Stomach (tissue), 8 donors: ENCODE measurements at regions not wholly inside any gene's neighbourhood (a gene's known extent, or its start where the extent isn't known, plus 50 kb on each side); places are given as distances from the start of the nearest gene placed in this dataset.

ENCODE experiments used
- DNase-seq, 2 donors: peaks; one replicate each; pipeline versions ENCODE4 v3.0.0 to v3.0.0-alpha.2; 2013 to 2019
- H3K27ac ChIP-seq, 5 donors: fragments of 200-600 bp in 4 of 5; sonication (generic) in 4 of 5; one replicate each; pipeline ENCODE4 v1.5.1; 2013 to 2019; ENCODE audit warnings: mild to moderate bottlenecking in 1 of 5, moderate library complexity in 1 of 5
- H3K27me3 ChIP-seq, 3 donors: fragments of 200-600 bp; sonication (generic); one replicate each; pipeline ENCODE4 v1.5.1; 2017 to 2019; ENCODE audit warnings: mixed run types in 1 of 3
- H3K36me3 ChIP-seq, 4 donors: fragments of 200-600 bp; sonication (generic); 1 replicate in 3 of 4; 2 replicates in 1 of 4; pipeline ENCODE4 v1.5.1; 2016 to 2019
- H3K4me1 ChIP-seq, 4 donors: fragments of 200-600 bp; sonication (generic); one replicate each; pipeline ENCODE4 v1.5.1; 2016 to 2019
- H3K4me3 ChIP-seq, 4 donors: fragments of 200-600 bp; sonication (generic) in 3 of 4; one replicate each; pipeline ENCODE4 v1.5.1; 2016 to 2019; ENCODE audit warnings: mild to moderate bottlenecking in 1 of 4
- H3K9me3 ChIP-seq, 4 donors: fragments of 200-600 bp; sonication (generic); one replicate each; pipeline ENCODE4 v1.5.1; 2016 to 2019
- EP300 ChIP-seq: sonication (generic); formaldehyde crosslinking; IDR thresholded peaks from one replicate; pipeline ENCODE4 v1.6.1; 2017; ENCODE audit warnings: antibody characterized with exemption
- POLR2A ChIP-seq, 4 donors: fragments of 450-650 bp; IDR thresholded peaks; one replicate each; pipeline ENCODE4 v1.6.1; 2016; ENCODE audit warnings: antibody characterized with exemption in 4 of 4, control low read depth in 2 of 4, mild to moderate bottlenecking in 1 of 4, moderate library complexity in 1 of 4
- POLR2AphosphoS5 ChIP-seq, 3 donors: sonication (generic); formaldehyde crosslinking; IDR thresholded peaks; one replicate each; pipeline ENCODE4 v1.6.1; 2016; ENCODE audit warnings: antibody characterized with exemption in 3 of 3
- WGBS, 5 donors: extraction: QIAGEN DNeasy Blood & Tissue Kit in 3 of 5; methylation state at CpG; one replicate each; pipeline versions ENCODE4 v1.1.5 to v1.1.7; 2013 to 2018; 5-methylcytosine and 5-hydroxymethylcytosine counted together
- intact Hi-C: fragments of 100-400 bp; cut with DNase I; formaldehyde crosslinking; loops from one replicate; pipeline ENCODE4 v1.15.1; 2023; ENCODE audit warnings: low total_unique reads
- TF ChIP-seq, protein P1 (sequence below), 7 experiments: fragments of 450-650 bp in 4 of 7; fragments of 200-600 bp in 3 of 7; sonication (generic) in 3 of 7; IDR thresholded peaks; one replicate each; pipeline ENCODE4 v1.5.1; 2016 to 2019; ENCODE audit warnings: antibody characterized with exemption in 7 of 7, control low read depth in 2 of 7, mild to moderate bottlenecking in 1 of 7
- donor health status: healthy with polysubstance abuse.
- donor health status: Bipolar disorder and iron deficiency.
- donor health status: healthy.

DNA sequence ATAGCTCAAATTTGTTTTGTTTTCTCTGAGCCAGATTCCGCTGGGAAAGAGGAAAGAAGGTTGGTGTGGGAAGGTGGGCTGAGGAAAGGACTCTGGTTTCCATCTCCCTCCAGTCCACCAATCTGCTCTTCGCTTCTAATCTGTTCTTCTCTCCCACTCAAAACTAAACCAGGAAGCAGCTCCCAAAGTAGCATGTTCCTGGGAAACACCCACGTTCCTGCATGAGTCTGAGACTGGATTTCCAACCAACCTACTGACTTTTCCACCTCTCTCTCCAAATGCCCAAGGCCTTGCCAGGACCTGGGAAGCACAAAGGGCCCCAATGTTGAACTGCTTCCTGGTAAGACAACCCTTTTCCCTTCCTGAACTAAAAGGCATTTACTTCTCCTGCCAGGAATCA is 110.2 kb downstream of the WT1 start:
- no peaks in the 10 kb centered on the region for H3K4me1 ChIP-seq
- TF ChIP-seq POLR2A (IDR thresholded peaks at IDR 0.05) (no peak), POLR2AphosphoS5 (IDR thresholded peaks at IDR 0.05) (no peak), EP300 (no peak)
- TF ChIP-seq, protein P1, sequence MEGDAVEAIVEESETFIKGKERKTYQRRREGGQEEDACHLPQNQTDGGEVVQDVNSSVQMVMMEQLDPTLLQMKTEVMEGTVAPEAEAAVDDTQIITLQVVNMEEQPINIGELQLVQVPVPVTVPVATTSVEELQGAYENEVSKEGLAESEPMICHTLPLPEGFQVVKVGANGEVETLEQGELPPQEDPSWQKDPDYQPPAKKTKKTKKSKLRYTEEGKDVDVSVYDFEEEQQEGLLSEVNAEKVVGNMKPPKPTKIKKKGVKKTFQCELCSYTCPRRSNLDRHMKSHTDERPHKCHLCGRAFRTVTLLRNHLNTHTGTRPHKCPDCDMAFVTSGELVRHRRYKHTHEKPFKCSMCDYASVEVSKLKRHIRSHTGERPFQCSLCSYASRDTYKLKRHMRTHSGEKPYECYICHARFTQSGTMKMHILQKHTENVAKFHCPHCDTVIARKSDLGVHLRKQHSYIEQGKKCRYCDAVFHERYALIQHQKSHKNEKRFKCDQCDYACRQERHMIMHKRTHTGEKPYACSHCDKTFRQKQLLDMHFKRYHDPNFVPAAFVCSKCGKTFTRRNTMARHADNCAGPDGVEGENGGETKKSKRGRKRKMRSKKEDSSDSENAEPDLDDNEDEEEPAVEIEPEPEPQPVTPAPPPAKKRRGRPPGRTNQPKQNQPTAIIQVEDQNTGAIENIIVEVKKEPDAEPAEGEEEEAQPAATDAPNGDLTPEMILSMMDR (IDR thresholded peaks at IDR 0.05): no peak

DNA sequence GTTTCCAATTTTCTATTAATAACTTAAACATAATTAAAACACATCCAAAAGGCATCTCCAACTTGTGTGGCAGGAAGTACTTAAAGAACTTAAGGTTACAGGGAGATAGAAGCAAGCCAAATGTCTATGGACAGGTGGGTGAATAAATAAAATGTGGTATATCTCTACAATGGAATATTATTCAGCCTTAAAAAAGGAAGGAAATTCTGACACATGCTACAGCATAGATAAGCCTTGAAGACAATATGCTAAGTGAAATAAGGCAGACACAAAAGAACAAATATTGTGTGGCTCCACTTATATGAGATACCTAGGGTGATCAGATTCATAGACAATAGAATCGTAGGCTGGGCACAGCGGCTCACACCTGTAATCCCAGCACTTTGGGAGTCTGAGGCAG is 109.6 kb downstream of the WT1 start:
- Histone ChIP-seq H3K27me3 (peaks cover 0 to 15% (median 4%) of the 10 kb centered on the region in 3 donors), H3K4me1 (no peaks in the 10 kb centered on the region), H3K27ac (no peak overlapping the region), H3K36me3 (no peaks in the 10 kb centered on the region), H3K9me3 (no peaks in the 10 kb centered on the region), H3K4me3 (no peak overlapping the region)
- intact Hi-C loops: no loop called here
- no peak for DNase-seq
- TF ChIP-seq POLR2A (IDR thresholded peaks at IDR 0.05): no peak
- TF ChIP-seq POLR2AphosphoS5 (IDR thresholded peaks at IDR 0.05): no peak
- TF ChIP-seq, protein P1 (IDR thresholded peaks at IDR 0.05): no peak
- TF ChIP-seq EP300: no peak
- 93 to 100% (median 97%) methylated on average over 2 of the region's 2 CpGs for WGBS, 5 donors

More for the DNA sequence above, 110.2 kb downstream of the WT1 start:
- whole genome bisulfite sequencing, 5 donors: 48 to 63% (median 49%) methylated on average over 3 of the region's 3 CpGs
- Histone ChIP-seq H3K4me3 (no peak overlapping the region), H3K36me3 (no peaks in the 10 kb centered on the region), H3K27me3 (peaks cover 0 to 15% (median 4%) of the 10 kb centered on the region in 3 donors), H3K27ac (no peak overlapping the region), H3K9me3 (no peaks in the 10 kb centered on the region)
- DNase-seq: no peak
- intact Hi-C loops: no loop called here

- Histone ChIP-seq H3K4me3 (no peak overlapping the region), H3K27ac (no peak overlapping the region), H3K9me3 (no peaks in the 10 kb centered on the region), H3K4me1 (peaks cover 0 to 5% (median 0%) of the 10 kb centered on the region in 4 donors), H3K36me3 (no peaks in the 10 kb centered on the region), H3K27me3 (peaks cover 0 to 14% (median 4%) of the 10 kb centered on the region in 3 donors)
- TF ChIP-seq EP300 (no peak), POLR2AphosphoS5 (IDR thresholded peaks at IDR 0.05) (no peak), POLR2A (IDR thresholded peaks at IDR 0.05) (no peak)
- TF ChIP-seq, protein P1 (IDR thresholded peaks at IDR 0.05): no peak
- WGBS, 5 donors: 67 to 94% (median 87%) methylated on average over 3 of the region's 3 CpGs
- no peak for DNase-seq
- intact Hi-C loops: no loop called here
These were observed 108.8 kb downstream of the WT1 start for GRCh38 chr11:32326522-32326921.

DNA sequence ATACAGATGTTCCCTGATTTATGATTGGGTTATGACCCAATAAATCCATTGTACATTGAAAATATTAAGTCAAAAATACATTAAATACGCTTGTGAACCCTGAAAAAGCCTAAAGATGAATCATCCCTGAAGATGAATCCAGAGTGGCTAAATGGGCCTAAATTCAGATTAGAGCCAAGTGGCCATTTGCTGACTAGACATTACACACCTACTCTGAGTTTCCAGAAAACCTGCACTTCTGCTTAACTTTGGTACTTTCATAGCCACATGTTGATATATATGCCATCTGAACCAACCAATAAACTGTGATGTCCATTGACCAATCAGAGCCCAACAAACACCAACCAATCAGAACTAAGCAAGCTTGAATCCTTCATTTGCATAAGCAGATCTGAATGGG is 106.9 kb downstream of the WT1 start:
- TF ChIP-seq POLR2AphosphoS5 (IDR thresholded peaks at IDR 0.05) (no peak), POLR2A (IDR thresholded peaks at IDR 0.05) (no peak), EP300 (no peak)
- TF ChIP-seq, protein P1 (IDR thresholded peaks at IDR 0.05): no peak
- Histone ChIP-seq H3K27me3 (peaks cover 0 to 14% (median 1%) of the 10 kb centered on the region in 3 donors), H3K27ac (no peak overlapping the region), H3K9me3 (no peaks in the 10 kb centered on the region), H3K4me1 (peaks cover 8 to 11% (median 8%) of the 10 kb centered on the region in 4 donors), H3K36me3 (no peaks in the 10 kb centered on the region), H3K4me3 (no peak overlapping the region)
- 85 to 88% (median 88%) methylated on average over 1 of the region's 1 CpG for WGBS, 5 donors
- no peak for DNase-seq
- intact Hi-C loops: no loop called here
